IMR-90 (cell line): ENCODE measurements at regions not wholly inside any gene's neighbourhood (a gene's known extent, or its start where the extent isn't known, plus 50 kb on each side); places are given as distances from the start of the nearest gene placed in this dataset.

ENCODE experiments used
- ATAC-seq: fragments of 200-7000 bp; cut with Tn5 transposase; 2 replicates; pipeline ENCODE4 v1.9.1; 2020; ENCODE audit warnings: low read depth, mild to moderate bottlenecking, moderate library complexity
- BruUV-seq: library from RNA; stranded (reverse); fragments of 400-500 nt; replicated peaks from 2 replicates; lab custom pipeline; 2021; lab: Mats Ljungman, UMichigan
- CTCF ChIA-PET: fragments of 300-600 bp; formaldehyde crosslinking; extraction: SDS; loops from one replicate; lab custom pipeline; 2021; ENCODE audit warnings: antibody characterized with exemption; lab: Yijun Ruan, JAX
- POLR2A ChIA-PET: fragments of 300-600 bp; sonication (Branson Sonifier 250); formaldehyde crosslinking; loops from one replicate; lab custom pipeline; 2022; ENCODE audit warnings: antibody characterized with exemption; ENCODE audit not compliant: unreplicated experiment; lab: Charles Lee
- DNase-seq: peaks from one replicate; pipeline ENCODE4 v3.0.0; 2013
- H2AFZ ChIP-seq: replicated peaks from 2 replicates; pipeline ENCODE3; 2013; ENCODE audit warnings: low read length, mild to moderate bottlenecking; ENCODE audit not compliant: poor library complexity
- H2AK5ac ChIP-seq: 2 replicates; pipeline ENCODE4 v1.6.1; 2013; ENCODE audit warnings: low read depth, low read length, inconsistent platforms
- H2AK9ac ChIP-seq: replicated peaks from 2 replicates; pipeline ENCODE3; 2013; ENCODE audit warnings: mild to moderate bottlenecking, low read depth, low read length, moderate library complexity; ENCODE audit not compliant: poor library complexity
- H2BK120ac ChIP-seq: 2 replicates; pipeline ENCODE4 v1.6.1; 2013; ENCODE audit warnings: low read depth, low read length, inconsistent platforms
- H2BK15ac ChIP-seq: 3 replicates; pipeline ENCODE4 v1.6.1; 2013; ENCODE audit warnings: low read depth, low read length, inconsistent platforms
- H2BK20ac ChIP-seq: 2 replicates; pipeline ENCODE4 v1.6.1; 2013; ENCODE audit warnings: low read depth, mild to moderate bottlenecking, inconsistent platforms, low read length, moderate library complexity
- H2BK5ac ChIP-seq: 2 replicates; pipeline ENCODE4 v1.6.1; 2013; ENCODE audit warnings: mild to moderate bottlenecking, low read depth, low read length, inconsistent platforms; ENCODE audit not compliant: poor library complexity, severe bottlenecking
- H3K14ac ChIP-seq: replicated peaks from 2 replicates; pipeline ENCODE4 v1.6.1; 2013; ENCODE audit warnings: low read depth, low read length, inconsistent platforms
- H3K18ac ChIP-seq: 2 replicates; pipeline ENCODE4 v1.6.1; 2013; ENCODE audit warnings: low read depth, low read length, control low read depth
- H3K23ac ChIP-seq: 2 replicates; pipeline ENCODE4 v1.6.1; 2013; ENCODE audit warnings: low read depth, low read length, inconsistent platforms
- H3K27ac ChIP-seq: 2 replicates; pipeline ENCODE4 v1.5.1; 2013; ENCODE audit warnings: mild to moderate bottlenecking, control low read depth, low read length; ENCODE audit not compliant: insufficient read depth
- H3K27me3 ChIP-seq: 2 replicates; pipeline ENCODE4 v1.6.1; 2013; ENCODE audit warnings: low read length; ENCODE audit not compliant: control insufficient read depth, insufficient read depth
- H3K36me3 ChIP-seq: 2 replicates; pipeline ENCODE4 v1.6.1; 2013; ENCODE audit warnings: low read length, mixed read lengths; ENCODE audit not compliant: control insufficient read depth, insufficient read depth
- H3K4ac ChIP-seq: 2 replicates; pipeline ENCODE4 v1.6.1; 2013; ENCODE audit warnings: low read depth, low read length, inconsistent platforms
- H3K4me1 ChIP-seq: 2 replicates; pipeline ENCODE4 v1.6.1; 2013; ENCODE audit warnings: low read length, mixed read lengths; ENCODE audit not compliant: control insufficient read depth, insufficient read depth
- H3K4me2 ChIP-seq: 2 replicates; pipeline ENCODE4 v1.6.1; 2013; ENCODE audit warnings: low read depth, mild to moderate bottlenecking, control low read depth, low read length, moderate library complexity
- H3K4me3 ChIP-seq: 2 replicates; pipeline ENCODE4 v1.5.1; 2013; ENCODE audit warnings: low read depth, mild to moderate bottlenecking, control low read depth, low read length, moderate library complexity; ENCODE audit not compliant: insufficient read depth
- H3K56ac ChIP-seq: 2 replicates; pipeline ENCODE4 v1.6.1; 2013; ENCODE audit warnings: low read length, inconsistent platforms; ENCODE audit not compliant: insufficient read depth; ENCODE audit errors: extremely low read depth
- H3K79me1 ChIP-seq, 2 experiments: 2 replicates each; pipeline ENCODE4 v1.6.1; 2013; ENCODE audit warnings: low read length in 2 of 2, inconsistent platforms in 1 of 2, low read depth in 1 of 2
- H3K9ac ChIP-seq: 2 replicates; pipeline ENCODE4 v1.6.1; 2013; ENCODE audit warnings: low read depth, low read length, control low read depth
- H3K9me1 ChIP-seq: 2 replicates; pipeline ENCODE4 v1.6.1; 2013; ENCODE audit warnings: low read length, inconsistent platforms; ENCODE audit not compliant: insufficient read depth
- H3K9me3 ChIP-seq: 2 replicates; pipeline ENCODE4 v1.6.1; 2013; ENCODE audit warnings: low read length; ENCODE audit not compliant: control insufficient read depth, insufficient read depth
- H4K20me1 ChIP-seq: 2 replicates; pipeline ENCODE4 v1.6.1; 2013; ENCODE audit warnings: low read length, inconsistent platforms; ENCODE audit not compliant: insufficient read depth
- H4K5ac ChIP-seq: 2 replicates; pipeline ENCODE4 v1.6.1; 2013; ENCODE audit warnings: mild to moderate bottlenecking, low read depth, low read length, control low read depth
- H4K8ac ChIP-seq, 2 experiments: 2 replicates each; pipeline ENCODE4 v1.6.1; 2013; ENCODE audit warnings: low read depth in 2 of 2, low read length in 2 of 2, control low read depth in 1 of 2, inconsistent platforms in 1 of 2
- H4K91ac ChIP-seq: 2 replicates; pipeline ENCODE4 v1.6.1; 2013; ENCODE audit warnings: low read depth, low read length, inconsistent platforms; ENCODE audit not compliant: insufficient read depth
- MXI1 ChIP-seq: IDR thresholded peaks from 2 replicates; pipeline ENCODE4 v1.6.1; 2012; ENCODE audit warnings: low read depth, mild to moderate bottlenecking, low read length, moderate library complexity, borderline replicate concordance
- NFE2L2 ChIP-seq: fragments of 150-350 bp; IDR thresholded peaks from 2 replicates; pipeline ENCODE4 v1.6.1; 2016; ENCODE audit warnings: low read depth, mild to moderate bottlenecking, low read length
- RAD21 ChIP-seq: IDR thresholded peaks from 2 replicates; pipeline ENCODE4 v1.6.1; 2012; ENCODE audit warnings: low read length, improper control_type of control experiment
- RCOR1 ChIP-seq: IDR thresholded peaks from 2 replicates; pipeline ENCODE4 v1.6.1; 2012; ENCODE audit warnings: mild to moderate bottlenecking, low read length, improper control_type of control experiment; ENCODE audit not compliant: insufficient replicate concordance
- WGBS, 2 experiments: methylation state at CpG; one replicate each; pipeline versions ENCODE4 v1.1.5 to v1.1.7; 2013; ENCODE audit warnings: missing lambda C conversion rate in 2 of 2; ENCODE audit not compliant: insufficient read length in 1 of 2; ENCODE audit errors: extremely low coverage in 2 of 2; 5-methylcytosine and 5-hydroxymethylcytosine counted together
- dilution Hi-C: fragments of 300-500 bp; cut with HindIII; formaldehyde crosslinking; loops from one replicate; pipeline ENCODE4 v1.14.3; 2018; ENCODE audit warnings: low sequenced_read_pairs; ENCODE audit not compliant: unreplicated experiment
- in situ Hi-C: fragments of 300-500 bp; cut with MboI; formaldehyde crosslinking; loops from 3 replicates; pipeline ENCODE4 v1.14.3; 2019; ENCODE audit warnings: low sequenced_read_pairs, inconsistent platforms, mixed read lengths
- intact Hi-C: fragments of 100-400 bp; cut with micrococcal nuclease; formaldehyde crosslinking; loops from 2 replicates; pipeline ENCODE4 v1.10.0; 2022
- TF ChIP-seq, protein P1 (sequence below): fragments of 150-350 bp; IDR thresholded peaks from 2 replicates; pipeline ENCODE4 v1.6.1; 2017; ENCODE audit warnings: mild to moderate bottlenecking, antibody characterized with exemption, low read length, low read depth
- TF ChIP-seq, protein P2 (sequence below): conservative IDR thresholded peaks from 2 replicates; pipeline ENCODE4 v1.5.1; 2012; ENCODE audit warnings: mild to moderate bottlenecking, low read depth, low read length, improper control_type of control experiment

DNA sequence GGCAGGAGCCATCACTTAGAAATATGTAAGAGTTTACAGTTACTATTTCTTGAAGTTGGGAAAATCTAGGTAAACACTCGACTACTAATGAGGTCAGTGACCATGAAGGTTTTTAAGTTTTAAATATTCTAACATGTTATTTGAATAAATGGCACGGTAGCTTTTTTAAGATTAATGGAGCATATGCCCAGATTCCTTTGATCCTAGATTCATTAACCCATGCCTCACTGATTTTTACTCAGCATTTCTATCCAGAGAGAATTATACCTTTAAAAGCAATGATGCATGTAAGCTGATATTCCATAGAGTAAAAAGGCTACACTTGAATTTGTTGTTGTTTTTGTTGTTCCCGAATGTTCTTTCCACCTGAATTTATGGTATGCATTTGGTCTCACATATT, 541.4 kb downstream of the DACH1 start:
- Histone ChIP-seq H4K8ac (no peak overlapping the region), H3K4me2 (no peak overlapping the region), H4K20me1 (no peaks in the 10 kb centered on the region), H3K27ac (no peak overlapping the region), H3K79me1 (no peaks in the 10 kb centered on the region), H3K9me3 (no peaks in the 10 kb centered on the region), H4K5ac (no peak overlapping the region), H2BK15ac (no peak overlapping the region), H3K23ac (no peak overlapping the region), H3K4me1 (no peaks in the 10 kb centered on the region), H3K18ac (no peak overlapping the region), H2BK120ac (no peak overlapping the region), H2AK9ac (no peak overlapping the region), H3K56ac (no peak overlapping the region), H3K14ac (no peak overlapping the region), H3K27me3 (no peaks in the 10 kb centered on the region), H3K9me1 (no peaks in the 10 kb centered on the region), H2AFZ (no peak overlapping the region), H3K36me3 (no peaks in the 10 kb centered on the region), H4K91ac (no peak overlapping the region), H3K4ac (no peak overlapping the region), H2AK5ac (no peak overlapping the region), H2BK20ac (no peak overlapping the region), H3K9ac (no peak overlapping the region), H3K4me3 (no peak overlapping the region), H2BK5ac (no peak overlapping the region)
- ATAC-seq (no peak), DNase-seq (no peak)
- POLR2A ChIA-PET, result no interaction called here
- whole genome bisulfite sequencing, 2 experiments, result no CpG with 5 or more reads among the region's 3 CpGs
- TF ChIP-seq, protein P1, sequence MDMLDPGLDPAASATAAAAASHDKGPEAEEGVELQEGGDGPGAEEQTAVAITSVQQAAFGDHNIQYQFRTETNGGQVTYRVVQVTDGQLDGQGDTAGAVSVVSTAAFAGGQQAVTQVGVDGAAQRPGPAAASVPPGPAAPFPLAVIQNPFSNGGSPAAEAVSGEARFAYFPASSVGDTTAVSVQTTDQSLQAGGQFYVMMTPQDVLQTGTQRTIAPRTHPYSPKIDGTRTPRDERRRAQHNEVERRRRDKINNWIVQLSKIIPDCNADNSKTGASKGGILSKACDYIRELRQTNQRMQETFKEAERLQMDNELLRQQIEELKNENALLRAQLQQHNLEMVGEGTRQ, result no peak
- no peak for TF ChIP-seq NFE2L2
- TF ChIP-seq RAD21, result no peak
- no peak for TF ChIP-seq RCOR1
- TF ChIP-seq, protein P2, sequence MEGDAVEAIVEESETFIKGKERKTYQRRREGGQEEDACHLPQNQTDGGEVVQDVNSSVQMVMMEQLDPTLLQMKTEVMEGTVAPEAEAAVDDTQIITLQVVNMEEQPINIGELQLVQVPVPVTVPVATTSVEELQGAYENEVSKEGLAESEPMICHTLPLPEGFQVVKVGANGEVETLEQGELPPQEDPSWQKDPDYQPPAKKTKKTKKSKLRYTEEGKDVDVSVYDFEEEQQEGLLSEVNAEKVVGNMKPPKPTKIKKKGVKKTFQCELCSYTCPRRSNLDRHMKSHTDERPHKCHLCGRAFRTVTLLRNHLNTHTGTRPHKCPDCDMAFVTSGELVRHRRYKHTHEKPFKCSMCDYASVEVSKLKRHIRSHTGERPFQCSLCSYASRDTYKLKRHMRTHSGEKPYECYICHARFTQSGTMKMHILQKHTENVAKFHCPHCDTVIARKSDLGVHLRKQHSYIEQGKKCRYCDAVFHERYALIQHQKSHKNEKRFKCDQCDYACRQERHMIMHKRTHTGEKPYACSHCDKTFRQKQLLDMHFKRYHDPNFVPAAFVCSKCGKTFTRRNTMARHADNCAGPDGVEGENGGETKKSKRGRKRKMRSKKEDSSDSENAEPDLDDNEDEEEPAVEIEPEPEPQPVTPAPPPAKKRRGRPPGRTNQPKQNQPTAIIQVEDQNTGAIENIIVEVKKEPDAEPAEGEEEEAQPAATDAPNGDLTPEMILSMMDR, result no peak
- TF ChIP-seq MXI1, result no peak
- BruUV-seq, result no TSS peak
- in situ Hi-C loops (loop anchor here (10.0 kb wide), 1 partner anchor 549 kb away; no protein-coding TSS in a partner anchor), intact Hi-C loops (no loop called here), dilution Hi-C loops (no loop called here)
- CTCF ChIA-PET, result no interaction called here
